ENCODE measurements at regions not wholly inside any gene's neighbourhood (a gene's known extent, or its start where the extent isn't known, plus 50 kb on each side); places are given as distances from the start of the nearest gene placed in this dataset.

DNA sequence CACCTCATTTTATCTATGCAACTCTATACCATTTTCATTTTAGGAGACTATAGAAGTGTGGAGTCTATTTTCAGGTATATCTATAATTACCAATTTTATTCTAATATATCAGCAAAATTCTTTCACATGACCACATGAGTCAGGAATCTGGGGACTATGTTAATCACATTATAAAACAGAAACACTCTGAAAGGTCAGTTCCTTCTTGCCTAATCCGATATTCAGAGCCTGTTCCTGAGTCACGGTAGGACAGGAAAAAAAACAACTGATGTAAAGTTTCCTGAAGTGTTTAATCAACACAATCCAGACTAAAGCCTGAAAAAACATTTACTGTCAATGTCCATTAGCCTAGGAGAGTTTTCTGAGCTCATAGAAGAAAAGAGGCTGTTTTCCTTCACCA lies 1902.3 kb downstream of the NCAM2 start:
- no peak for DNase-seq (ENCODE audit: low spot score)

DNA sequence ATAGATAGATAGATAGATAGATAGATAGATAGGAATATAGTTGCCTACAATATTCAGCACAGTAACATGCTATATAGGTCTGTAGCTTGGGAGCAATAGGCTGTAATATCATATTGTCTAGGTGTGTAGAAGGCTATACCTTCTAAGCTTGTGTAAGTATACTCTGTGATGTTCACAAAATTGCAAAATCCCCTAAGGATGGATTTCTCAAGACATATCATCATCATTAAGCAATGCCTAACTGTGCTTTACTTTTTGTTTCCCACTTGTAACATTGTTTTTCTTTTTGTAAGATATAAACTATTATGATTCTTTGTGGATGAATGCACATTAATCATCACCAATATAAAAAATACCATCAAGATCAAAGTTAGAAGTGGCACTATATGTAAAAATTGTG lies 1905.6 kb downstream of the NCAM2 start:
- DNase-seq (ENCODE audit: low spot score) = no peak

DNA sequence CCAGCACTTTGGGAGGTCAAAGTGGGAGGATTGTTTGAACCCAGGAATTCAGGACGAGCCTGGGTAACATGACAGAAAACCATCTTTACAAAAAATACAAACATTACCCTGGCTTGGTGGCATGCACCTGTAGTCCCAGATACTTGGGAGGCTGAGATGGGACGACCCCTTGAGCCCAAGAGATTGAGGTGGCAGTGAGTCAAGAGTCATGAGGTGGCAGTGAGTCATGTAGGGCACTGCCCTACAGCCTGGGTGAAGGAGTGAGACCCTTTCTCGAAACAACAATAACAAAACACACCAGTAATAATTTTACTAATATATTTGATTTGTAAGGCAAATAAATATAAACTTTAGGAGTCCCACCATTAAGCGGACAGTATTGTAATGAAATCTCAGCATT lies 1906.2 kb downstream of the NCAM2 start:
- no peak for DNase-seq (ENCODE audit: low spot score)

DNA sequence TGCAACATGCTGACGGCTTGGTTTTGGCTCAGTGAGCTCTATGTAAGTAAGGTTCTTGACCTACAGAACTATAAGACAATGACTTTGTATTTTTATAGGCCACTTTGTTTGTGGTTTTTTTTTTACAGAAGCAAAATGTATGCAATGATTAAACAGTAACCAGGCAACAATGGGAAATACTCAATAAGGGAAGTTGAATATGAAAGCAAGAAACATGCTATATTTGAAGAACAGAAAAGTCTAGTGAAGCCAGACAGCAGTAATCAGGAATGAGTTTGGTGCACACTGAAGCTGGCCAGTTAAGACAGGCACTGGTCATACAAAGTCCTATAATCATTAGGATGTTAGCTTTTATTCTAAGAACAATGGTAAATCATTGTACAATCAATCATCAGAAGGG lies 1926.8 kb downstream of the NCAM2 start:
- no peak for DNase-seq (ENCODE audit: low spot score)

DNA sequence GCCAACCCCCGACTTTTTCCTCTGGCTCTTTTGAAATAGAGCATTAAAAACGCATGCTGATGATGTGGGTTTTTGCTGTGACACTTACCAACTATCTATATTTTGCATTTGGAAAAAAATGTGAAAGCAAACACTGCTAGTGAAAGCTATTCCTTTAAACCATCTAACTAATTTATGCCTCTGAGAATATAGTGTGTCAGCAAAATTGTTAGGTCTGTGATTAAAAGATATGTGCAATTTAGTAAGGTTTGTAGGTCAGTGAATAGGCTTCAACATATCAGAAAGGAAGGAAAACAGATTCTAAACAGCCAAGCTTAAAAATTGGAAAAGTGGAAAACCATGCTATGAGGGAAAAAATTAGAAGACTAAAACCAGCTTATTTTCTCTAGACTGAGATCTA lies 1929.3 kb downstream of the NCAM2 start:
- no peak for DNase-seq (ENCODE audit: low spot score)

DNA sequence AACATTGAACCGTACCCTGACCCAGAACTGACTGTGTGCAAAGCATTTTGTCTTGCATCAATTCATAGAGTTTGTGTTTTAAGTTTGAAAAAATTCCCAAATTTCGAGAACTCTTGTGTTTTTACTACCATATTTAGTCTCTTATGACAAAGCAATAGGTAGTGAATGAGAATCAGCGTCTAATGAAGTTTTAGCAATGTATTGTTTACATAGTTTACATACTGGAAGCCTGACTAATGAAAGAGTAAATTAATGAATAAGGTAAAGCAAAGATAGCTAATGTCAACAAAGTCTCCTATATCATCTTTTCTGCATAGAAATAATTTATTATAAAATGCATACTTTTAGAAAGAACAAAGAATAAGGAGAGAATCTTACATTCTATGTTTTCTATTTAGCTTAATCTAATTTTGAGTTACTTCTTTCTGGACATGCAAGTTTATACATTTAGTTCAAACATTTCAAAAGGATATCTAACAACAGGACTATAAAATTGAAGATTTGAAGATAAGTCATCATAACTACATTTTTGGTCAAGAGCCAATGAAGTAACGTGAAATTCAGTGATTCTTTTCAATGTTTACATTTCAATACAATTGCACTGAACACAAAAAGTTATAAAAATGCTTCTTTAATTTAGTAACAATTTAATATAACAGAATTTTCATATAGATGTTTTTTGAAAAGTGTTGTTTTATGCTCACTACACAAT lies 1943.7 kb downstream of the NCAM2 start:
- no peak for DNase-seq (ENCODE audit: low spot score)

DNA sequence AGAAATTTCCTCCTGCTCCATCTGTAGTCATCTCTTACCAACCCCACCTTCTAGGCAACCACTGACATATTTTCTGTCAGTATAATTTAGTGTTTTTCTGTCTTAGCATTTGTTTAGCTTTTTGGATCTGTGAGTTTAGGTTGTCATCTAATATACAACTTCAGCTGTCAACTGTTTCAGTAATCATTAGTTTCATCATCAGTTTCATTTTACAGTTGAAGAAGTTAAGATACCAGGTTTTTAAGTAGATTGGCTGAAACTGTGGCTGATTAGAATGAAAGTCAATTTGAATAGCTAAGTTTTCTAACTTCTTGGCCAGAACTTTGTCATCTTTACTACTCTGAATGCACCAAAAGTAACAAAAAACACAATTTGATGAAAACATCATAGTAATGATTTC lies 1957.3 kb downstream of the NCAM2 start:
- DNase-seq (ENCODE audit: low spot score) = no peak

DNA sequence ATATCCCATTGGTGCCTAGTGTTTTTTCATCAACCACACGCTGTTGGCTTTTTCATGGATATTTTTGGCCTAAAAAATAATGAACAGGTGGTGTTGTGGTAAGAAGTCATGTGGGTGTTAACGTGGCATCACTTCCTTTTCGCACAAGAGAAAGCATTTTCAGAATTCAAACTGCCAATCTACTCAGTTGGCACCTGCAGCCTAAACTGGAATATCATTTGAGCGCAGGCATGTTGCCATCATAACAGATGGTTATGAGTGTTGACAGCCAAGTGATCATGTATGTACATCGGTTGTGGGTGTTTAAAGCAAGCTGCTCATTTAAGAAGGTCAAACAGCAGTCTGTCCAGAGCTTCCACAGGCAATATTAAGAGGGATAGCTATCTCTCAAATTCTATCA lies 1963.0 kb downstream of the NCAM2 start:
- no peak for DNase-seq (ENCODE audit: low spot score)

DNA sequence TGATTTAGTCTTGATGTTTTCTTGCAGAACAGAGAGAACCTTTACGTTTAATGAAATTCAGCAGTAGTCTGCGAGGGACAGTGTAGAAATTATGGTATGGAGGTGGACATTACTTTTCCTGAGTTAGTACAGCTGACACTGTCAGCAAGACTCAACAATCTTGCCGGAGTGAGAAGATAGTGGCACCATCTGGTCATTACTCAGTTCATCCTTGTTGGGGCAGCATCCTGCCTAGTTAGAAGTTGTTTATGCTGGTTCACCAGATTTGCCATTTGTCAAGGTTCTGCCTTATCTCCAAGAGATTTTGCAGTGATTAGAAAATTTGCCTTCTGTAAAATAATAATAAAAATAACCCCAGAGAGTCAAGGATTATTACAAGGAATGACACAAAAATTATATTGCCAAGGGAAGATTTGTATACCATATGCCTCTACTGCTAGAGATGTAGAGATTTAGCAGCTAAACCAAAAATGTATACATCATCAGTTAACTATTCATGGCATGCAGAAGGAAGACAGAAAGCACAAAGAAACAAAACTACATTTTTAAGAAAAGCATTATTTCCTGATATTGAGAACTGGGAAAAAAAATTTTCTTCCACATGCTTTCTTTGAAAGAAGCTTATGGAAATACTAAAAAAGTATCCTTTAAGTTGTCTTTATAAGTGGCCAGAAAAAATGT lies 1967.4 kb downstream of the NCAM2 start:
- DNase-seq (ENCODE audit: low spot score) = no peak

- DNase-seq (ENCODE audit: low spot score) = no peak
These were observed 1983.6 kb downstream of the NCAM2 start for GRCh38 chr21:22981819-22982218.

DNA sequence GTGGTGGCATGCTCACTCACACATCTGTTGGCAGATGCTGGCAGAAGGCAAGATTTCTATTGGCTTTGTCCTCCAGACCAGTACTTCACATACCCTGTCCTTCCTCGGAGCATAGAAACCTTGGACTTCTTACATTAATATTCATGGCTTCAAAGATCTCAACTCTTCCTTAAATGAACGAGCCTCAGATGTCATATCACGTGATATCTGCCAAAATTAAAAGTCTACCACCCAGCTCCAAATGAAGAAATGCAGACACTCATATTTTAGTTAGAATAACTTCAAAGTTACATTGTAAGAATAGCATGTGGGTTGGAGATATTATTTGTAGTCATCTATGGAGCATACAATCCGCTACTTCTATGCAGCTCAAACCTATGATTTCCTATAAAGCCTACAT lies 1994.9 kb downstream of the NCAM2 start:
- DNase-seq (ENCODE audit: low spot score) = no peak

GRCh38 chr21:22993822-22994574 lies 1995.8 kb downstream of the NCAM2 start:
- no peak for DNase-seq (ENCODE audit: low spot score)

GRCh38 chr21:23003951-23004350 lies 2005.7 kb downstream of the NCAM2 start:
- DNase-seq (ENCODE audit: low spot score) = no peak

DNA sequence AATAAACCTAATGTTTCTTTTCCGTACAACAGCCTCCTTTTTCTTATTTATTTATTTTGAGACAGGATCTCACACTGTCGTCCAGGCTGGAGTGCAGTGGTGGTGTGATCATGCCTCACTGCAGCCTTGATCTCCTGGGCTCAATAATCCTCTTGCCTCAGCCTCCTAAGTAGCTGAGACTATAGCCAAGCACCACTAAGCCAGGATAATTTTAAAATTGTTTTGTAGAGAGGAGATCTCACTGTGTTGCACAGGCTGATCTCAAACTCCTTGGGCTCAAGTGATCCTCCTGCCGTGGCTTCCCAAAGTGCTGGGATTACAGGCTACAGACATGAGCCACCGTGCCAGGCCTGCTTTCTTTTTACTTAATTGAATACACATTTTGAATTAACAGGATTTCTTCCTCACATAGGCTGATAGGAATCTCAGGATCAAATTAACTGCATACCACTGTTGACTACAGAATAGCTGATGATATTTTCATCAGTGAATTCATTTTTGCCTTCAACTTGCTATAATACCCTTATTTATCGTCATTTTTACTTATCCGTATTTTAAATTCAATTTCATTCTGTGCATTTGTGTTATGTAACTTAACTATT lies 2010.5 kb downstream of the NCAM2 start:
- DNase-seq (ENCODE audit: low spot score) = no peak

DNA sequence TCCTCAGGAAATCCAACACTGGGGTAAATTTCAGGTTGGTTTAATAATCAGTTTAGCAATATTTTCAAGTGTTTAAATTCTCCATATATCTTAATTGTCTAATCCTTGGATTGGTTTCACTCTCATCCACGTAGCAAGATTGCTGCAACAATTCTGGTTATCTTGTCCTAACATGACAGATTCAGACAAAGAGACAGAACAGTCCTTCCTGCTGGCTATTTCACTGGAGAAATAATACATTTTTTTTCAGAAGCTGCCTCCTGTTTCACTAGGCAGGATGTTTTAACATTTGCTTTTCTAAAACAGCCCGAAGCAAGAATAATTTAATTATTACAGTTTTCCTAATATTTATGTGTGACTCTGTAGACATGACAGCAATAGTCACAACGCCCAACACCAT lies 2011.2 kb downstream of the NCAM2 start:
- no peak for DNase-seq (ENCODE audit: low spot score)

DNA sequence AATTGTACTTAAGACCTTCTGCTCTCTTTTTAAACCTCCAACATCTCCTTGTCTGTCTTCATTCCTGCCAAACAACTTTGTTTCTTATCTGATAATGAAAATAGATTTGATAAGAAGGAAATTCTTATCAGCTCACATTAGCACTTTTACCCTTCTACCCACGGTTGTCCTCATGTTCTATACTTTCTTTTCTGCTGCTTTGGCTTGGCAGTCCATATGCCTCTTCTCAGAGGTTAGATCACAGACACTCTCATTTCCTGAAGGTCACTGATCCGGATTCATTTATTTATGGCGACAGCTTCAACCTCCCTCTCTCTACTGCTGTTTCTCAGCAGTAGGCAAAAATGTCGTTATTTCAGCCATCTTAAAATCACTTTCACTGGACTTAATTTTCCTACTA lies 2015.8 kb downstream of the NCAM2 start:
- DNase-seq (ENCODE audit: low spot score) = no peak

- DNase-seq (ENCODE audit: low spot score) = no peak
These were observed 2018.4 kb downstream of the NCAM2 start for GRCh38 chr21:23016617-23017016.

DNA sequence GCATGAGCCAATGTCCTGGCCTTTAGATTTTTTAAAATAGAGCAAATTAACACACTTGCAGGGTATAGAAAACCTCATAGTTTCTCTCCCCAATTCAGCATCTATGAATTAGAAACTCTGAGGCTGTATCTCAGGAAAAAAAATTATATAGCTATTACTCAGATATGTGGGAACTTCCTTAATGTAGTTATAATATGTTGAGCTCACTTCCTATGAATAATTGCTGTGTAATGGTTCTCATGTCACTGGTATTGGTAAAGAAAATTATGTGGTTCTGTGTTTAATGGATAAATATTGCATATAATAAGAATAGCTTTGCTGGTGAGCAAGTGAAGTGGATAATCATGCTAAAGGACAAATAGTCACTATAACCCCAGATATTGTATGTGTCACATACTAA lies 2019.8 kb downstream of the NCAM2 start:
- DNase-seq (ENCODE audit: low spot score) = no peak

GRCh38 chr21:23020969-23021368 lies 2022.8 kb downstream of the NCAM2 start:
- no peak for DNase-seq (ENCODE audit: low spot score)

DNA sequence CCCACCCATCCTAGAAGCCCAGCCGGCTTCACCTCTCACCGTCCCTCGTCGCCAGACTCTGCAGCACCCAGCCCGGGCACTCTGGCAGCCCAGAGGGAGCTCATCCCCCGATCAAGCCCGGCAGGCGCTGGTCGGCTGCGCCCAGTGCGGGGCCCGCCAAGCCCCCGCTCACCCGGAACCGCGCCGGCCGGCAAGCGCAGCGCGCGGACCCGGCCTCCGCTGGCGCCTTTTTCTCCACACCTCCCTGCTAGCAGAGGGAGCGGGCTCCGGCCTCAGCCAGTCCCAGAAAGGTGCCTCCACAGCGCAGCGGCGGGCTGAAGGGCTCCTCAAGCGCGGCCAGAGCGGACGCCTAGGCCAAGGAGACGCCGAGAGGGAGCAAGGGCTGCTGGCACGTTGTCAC lies 2023.3 kb downstream of the NCAM2 start:
- DNase-seq (ENCODE audit: low spot score) = no peak

DNA sequence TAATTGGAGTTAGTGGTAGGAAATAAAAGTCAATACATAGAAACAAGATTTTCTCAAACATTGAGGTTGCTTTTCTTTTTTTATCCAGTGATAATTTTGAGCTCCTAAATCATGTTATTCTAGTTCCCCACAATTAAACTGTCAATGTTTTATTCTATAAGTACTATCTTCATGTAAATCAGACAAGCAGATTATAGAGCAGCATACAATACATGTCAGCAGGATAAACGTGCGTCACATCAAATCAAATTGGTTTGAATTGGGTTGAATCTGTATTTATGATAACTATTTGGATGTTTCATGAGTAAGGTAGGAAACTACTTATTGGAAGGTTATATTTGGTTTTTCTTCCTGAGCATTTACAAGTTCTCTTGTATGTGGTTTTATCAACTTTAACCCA lies 2028.7 kb downstream of the NCAM2 start:
- no peak for DNase-seq (ENCODE audit: low spot score)

DNA sequence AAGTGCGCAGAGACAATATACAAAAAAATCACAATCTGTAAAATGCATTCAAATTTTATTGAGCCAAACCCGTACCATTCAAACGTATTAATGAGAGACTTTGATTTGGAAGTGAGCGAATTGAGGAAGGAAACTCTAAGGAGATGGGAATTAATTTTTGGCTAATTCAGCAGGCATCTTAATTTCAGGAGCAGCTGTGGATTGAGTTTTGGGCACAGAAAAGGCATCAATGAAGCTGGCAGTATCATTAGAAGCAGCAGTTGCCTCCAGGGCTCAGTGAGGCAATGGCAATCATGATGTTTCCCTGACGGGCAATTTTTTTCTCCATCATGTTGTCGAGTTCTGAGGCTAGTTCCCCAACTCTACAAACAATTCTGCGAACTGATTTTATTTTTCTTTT lies 2041.6 kb downstream of the NCAM2 start:
- DNase-seq (ENCODE audit: low spot score) = no peak

DNA sequence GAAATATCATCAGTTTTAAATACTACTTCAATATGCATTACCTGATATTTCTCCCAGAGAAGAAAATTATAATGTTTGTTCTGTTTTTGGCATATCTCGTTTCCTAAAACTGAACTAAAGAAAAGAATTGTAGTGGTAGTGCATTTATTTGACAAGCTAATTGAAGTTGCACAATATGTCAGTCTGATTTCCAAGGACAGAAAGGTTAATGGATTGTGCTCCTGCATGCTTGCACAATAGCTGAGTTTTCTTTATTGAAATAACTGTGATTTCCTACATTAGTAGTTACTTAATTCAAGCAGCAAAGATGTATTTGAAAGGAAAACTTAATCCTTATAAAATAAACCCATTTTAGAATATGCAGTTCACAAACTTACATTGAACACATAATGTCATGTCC lies 2047.7 kb downstream of the NCAM2 start:
- DNase-seq (ENCODE audit: low spot score) = no peak
